Psoas muscle (tissue), 7 donors: ENCODE measurements at regions not wholly inside any gene's neighbourhood (a gene's known extent, or its start where the extent isn't known, plus 50 kb on each side); places are given as distances from the start of the nearest gene placed in this dataset.
A peak's percentile ranks its signal among the peaks of the same experiment; 100 is the strongest.

Source experiments
- ATAC-seq, 4 donors: fragments of 200-7000 bp; cut with Tn5 transposase; one replicate each; pipeline ENCODE4 v1.9.1; 2020; ENCODE audit warnings: moderate library complexity in 3 of 4, mild to moderate bottlenecking in 2 of 4
- DNase-seq, 2 donors: peaks; one replicate each; pipeline ENCODE4 v3.0.0-alpha.2; 2020
- H3K27ac ChIP-seq: fragments of 200-600 bp; one replicate; pipeline ENCODE4 v1.8.0; 2022
- H3K27me3 ChIP-seq, 3 donors: fragments of 200-600 bp in 1 of 3; one replicate each; pipeline versions ENCODE4 v1.6.1 to v1.8.0; 2013 to 2022; ENCODE audit warnings: low read length in 2 of 3, mild to moderate bottlenecking in 2 of 3, moderate library complexity in 1 of 3; ENCODE audit not compliant: insufficient read depth in 3 of 3
- H3K36me3 ChIP-seq, 2 donors: fragments of 200-600 bp in 1 of 2; one replicate each; pipeline versions ENCODE4 v1.6.1 to v1.8.0; 2013 to 2022; ENCODE audit warnings: low read depth in 1 of 2, mild to moderate bottlenecking in 1 of 2, moderate library complexity in 1 of 2; ENCODE audit not compliant: insufficient read depth in 1 of 2
- H3K4me1 ChIP-seq: fragments of 200-600 bp; one replicate; pipeline ENCODE4 v1.8.0; 2022
- H3K4me3 ChIP-seq: fragments of 200-600 bp; one replicate; pipeline ENCODE4 v1.8.0; 2022; ENCODE audit warnings: mild to moderate bottlenecking
- H3K9me3 ChIP-seq: fragments of 200-600 bp; one replicate; pipeline ENCODE4 v1.8.0; 2022
- WGBS, 3 donors: extraction: QIAGEN DNeasy Blood & Tissue Kit; methylation state at CpG; one replicate each; pipeline versions ENCODE4 v1.1.6 to v1.1.7; 2013; 5-methylcytosine and 5-hydroxymethylcytosine counted together
- intact Hi-C, 2 donors: fragments of 100-400 bp; cut with DNase I; formaldehyde crosslinking; loops; one replicate each; pipeline versions ENCODE4 v1.11.0 to v1.14.2; 2022
- TF ChIP-seq, protein P1 (sequence below): fragments of 200-600 bp; IDR thresholded peaks from one replicate; pipeline ENCODE4 v1.8.0; 2022; ENCODE audit warnings: antibody characterized with exemption
- donor health status: healthy with polysubstance abuse.
- donor health status: DM: no; HTN: no; CAD: no; lungs with moderate emphysema.
- donor health status: Bipolar disorder and iron deficiency.
- donor health status: healthy.
- donor health status: DM: yes; HTN: yes; CAD: no.
- donor health status: DM: no; HTN: no; CAD: no.
- donor health status: DM: yes; HTN: yes; CAD: no.

GRCh38 chr3:126262227-126262626, 81.8 kb upstream of the ALDH1L1 start:
- intact Hi-C loops: loop anchor here (5.0 to 10.0 kb wide), 4 partner anchors 95 to 213 kb away; partner anchors contain the start of genes KLF15 (in 1 of the 2) and ZXDC (in 1 of the 2)
- no peak for ATAC-seq
- WGBS, 3 donors: 95 to 97% (median 97%) methylated on average over 3 of the region's 3 CpGs

GRCh38 chr3:126261037-126261436, 80.7 kb upstream of the ALDH1L1 start:
- Histone ChIP-seq H3K9me3 (no peaks in the 10 kb centered on the region), H3K4me3 (no peak overlapping the region), H3K4me1 (peaks cover 26% of the 10 kb centered on the region), H3K36me3 (no peaks in the 10 kb centered on the region), H3K27ac (peak overlapping the region; percentile 95), H3K27me3 (no peaks in the 10 kb centered on the region)
- DNase-seq (peak; percentile 72 to 86), ATAC-seq (peak; percentile 41 to 71 (median 66))
- 45 to 59% (median 47%) methylated on average over 6 of the region's 6 CpGs for WGBS, 3 donors
- intact Hi-C loops: loop anchor here (2.0 to 10.0 kb wide), 5 partner anchors 94 to 214 kb away; partner anchors contain the start of genes KLF15 (in 1 of the 2) and ZXDC (in 1 of the 2)
- TF ChIP-seq, protein P1, sequence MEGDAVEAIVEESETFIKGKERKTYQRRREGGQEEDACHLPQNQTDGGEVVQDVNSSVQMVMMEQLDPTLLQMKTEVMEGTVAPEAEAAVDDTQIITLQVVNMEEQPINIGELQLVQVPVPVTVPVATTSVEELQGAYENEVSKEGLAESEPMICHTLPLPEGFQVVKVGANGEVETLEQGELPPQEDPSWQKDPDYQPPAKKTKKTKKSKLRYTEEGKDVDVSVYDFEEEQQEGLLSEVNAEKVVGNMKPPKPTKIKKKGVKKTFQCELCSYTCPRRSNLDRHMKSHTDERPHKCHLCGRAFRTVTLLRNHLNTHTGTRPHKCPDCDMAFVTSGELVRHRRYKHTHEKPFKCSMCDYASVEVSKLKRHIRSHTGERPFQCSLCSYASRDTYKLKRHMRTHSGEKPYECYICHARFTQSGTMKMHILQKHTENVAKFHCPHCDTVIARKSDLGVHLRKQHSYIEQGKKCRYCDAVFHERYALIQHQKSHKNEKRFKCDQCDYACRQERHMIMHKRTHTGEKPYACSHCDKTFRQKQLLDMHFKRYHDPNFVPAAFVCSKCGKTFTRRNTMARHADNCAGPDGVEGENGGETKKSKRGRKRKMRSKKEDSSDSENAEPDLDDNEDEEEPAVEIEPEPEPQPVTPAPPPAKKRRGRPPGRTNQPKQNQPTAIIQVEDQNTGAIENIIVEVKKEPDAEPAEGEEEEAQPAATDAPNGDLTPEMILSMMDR: no peak

More at GRCh38 chr3:126262227-126262626, 81.8 kb upstream of the ALDH1L1 start:
- Histone ChIP-seq H3K36me3 (no peaks in the 10 kb centered on the region), H3K4me1 (peaks cover 38% of the 10 kb centered on the region), H3K9me3 (no peaks in the 10 kb centered on the region), H3K4me3 (no peak overlapping the region), H3K27ac (no peak overlapping the region), H3K27me3 (no peaks in the 10 kb centered on the region)
- TF ChIP-seq, protein P1: no peak
- no peak for DNase-seq

- DNase-seq: peak; percentile 66 to 88
- H3K27me3 ChIP-seq: no peaks in the 10 kb centered on the region
- TF ChIP-seq, protein P1: peak; percentile 79
- no peaks in the 10 kb centered on the region for H3K9me3 ChIP-seq
- no peaks in the 10 kb centered on the region for H3K36me3 ChIP-seq
- WGBS, 3 donors: 31 to 47% (median 33%) methylated on average over 23 of the region's 23 CpGs
- peak overlapping the region; percentile 58 for H3K4me3 ChIP-seq
- peak overlapping the region; percentile 95 for H3K27ac ChIP-seq
- peaks cover 20% of the 10 kb centered on the region for H3K4me1 ChIP-seq
- peak; percentile 93 to 97 (median 94) for ATAC-seq
- intact Hi-C loops: loop anchor here (1.0 to 10.0 kb wide), 7 partner anchors 95 to 215 kb away; partner anchors contain the start of genes KLF15 (in 1 of the 2) and ZXDC (in 1 of the 2)
Observed at GRCh38 chr3:126259411-126260391, 79.3 kb upstream of the ALDH1L1 start.

DNA sequence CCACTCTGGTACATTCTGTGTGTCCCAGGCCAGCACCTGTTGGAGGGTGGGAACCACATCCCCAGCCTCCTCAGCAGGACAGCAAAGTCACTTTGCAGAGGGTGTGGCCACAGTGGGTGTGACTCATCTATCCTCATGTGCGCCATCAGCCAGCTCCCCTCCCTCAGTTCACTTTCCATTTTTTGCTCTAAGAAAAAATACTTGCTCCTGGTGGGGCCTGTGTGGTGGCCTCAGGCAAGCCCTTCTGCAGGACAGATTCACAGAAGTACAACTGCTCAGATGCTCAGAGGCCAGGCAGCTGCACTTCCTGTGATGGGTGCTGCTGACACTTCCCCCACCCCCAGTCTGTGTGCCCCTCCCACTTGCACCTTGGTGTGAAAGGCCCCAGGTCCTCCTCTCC, 78.3 kb upstream of the ALDH1L1 start:
- WGBS, 3 donors: 78 to 88% (median 82%) methylated on average over 1 of the region's 1 CpG
- DNase-seq: peak in 1 of 2 donors; percentile 49
- intact Hi-C loops: loop anchor here (1.0 to 2.0 kb wide), 2 partner anchors 130 to 131 kb away; no protein-coding TSS in a partner anchor

More for the DNA sequence above, 78.3 kb upstream of the ALDH1L1 start:
- no peak for ATAC-seq
- TF ChIP-seq, protein P1: no peak
- Histone ChIP-seq H3K9me3 (no peaks in the 10 kb centered on the region), H3K36me3 (no peaks in the 10 kb centered on the region), H3K4me3 (no peak overlapping the region), H3K4me1 (peaks cover 16% of the 10 kb centered on the region), H3K27ac (peak overlapping the region; percentile 95), H3K27me3 (no peaks in the 10 kb centered on the region)
